ENCODE measurements at regions not wholly inside any gene's neighbourhood (a gene's known extent, or its start where the extent isn't known, plus 50 kb on each side); places are given as distances from the start of the nearest gene placed in this dataset.

DNA sequence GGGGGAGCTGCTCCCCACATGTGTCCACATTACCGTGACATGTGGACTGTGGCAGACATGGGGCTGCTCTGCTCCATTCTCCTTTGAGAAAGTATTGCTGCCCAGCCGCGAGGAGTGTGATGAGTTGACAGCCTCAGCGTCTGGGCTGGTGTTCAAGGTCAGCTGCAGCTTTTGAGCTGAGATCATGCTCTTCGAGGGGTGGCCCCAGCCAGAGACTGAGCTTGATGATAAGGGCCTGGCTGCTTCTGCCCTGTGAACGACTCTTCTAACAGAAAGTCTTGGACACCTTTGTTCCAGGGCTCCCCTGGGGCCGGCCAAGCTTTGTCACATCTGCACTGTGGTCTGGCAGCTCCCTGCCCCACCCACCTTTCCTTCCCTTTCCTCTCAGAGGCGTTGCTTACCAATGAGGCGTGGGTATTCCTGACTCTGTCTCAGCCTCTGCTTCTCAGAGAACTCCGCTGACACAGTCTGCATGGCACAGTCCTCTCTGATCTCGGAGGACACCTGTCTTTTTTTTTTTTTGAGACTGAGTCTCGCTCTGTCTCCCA is 86.6 kb downstream of the CHRD start:
- TF ChIP-seq, protein P1, sequence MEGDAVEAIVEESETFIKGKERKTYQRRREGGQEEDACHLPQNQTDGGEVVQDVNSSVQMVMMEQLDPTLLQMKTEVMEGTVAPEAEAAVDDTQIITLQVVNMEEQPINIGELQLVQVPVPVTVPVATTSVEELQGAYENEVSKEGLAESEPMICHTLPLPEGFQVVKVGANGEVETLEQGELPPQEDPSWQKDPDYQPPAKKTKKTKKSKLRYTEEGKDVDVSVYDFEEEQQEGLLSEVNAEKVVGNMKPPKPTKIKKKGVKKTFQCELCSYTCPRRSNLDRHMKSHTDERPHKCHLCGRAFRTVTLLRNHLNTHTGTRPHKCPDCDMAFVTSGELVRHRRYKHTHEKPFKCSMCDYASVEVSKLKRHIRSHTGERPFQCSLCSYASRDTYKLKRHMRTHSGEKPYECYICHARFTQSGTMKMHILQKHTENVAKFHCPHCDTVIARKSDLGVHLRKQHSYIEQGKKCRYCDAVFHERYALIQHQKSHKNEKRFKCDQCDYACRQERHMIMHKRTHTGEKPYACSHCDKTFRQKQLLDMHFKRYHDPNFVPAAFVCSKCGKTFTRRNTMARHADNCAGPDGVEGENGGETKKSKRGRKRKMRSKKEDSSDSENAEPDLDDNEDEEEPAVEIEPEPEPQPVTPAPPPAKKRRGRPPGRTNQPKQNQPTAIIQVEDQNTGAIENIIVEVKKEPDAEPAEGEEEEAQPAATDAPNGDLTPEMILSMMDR (IDR thresholded peaks at IDR 0.05; ENCODE audit: insufficient read depth in 1 of 2, low read depth in 1 of 2, low read length in 1 of 2, severe bottlenecking in 1 of 2, unreplicated experiment in 1 of 2) = no peak
- Mint-ChIP-seq H3K4me1 (ENCODE audit: low read depth, unreplicated experiment) (no peaks in the 10 kb centered on the region), H3K4me3 (ENCODE audit: unreplicated experiment) (no peak overlapping the region), H3K36me3 (ENCODE audit: insufficient read depth, unreplicated experiment) (no peaks in the 10 kb centered on the region), H3K27me3 (ENCODE audit: insufficient read depth, unreplicated experiment) (no peaks in the 10 kb centered on the region), H3K27ac (ENCODE audit: unreplicated experiment) (no peak overlapping the region), H3K9me3 (ENCODE audit: unreplicated experiment) (no peaks in the 10 kb centered on the region)
- peak in 1 of 2 experiments; percentile 9 for DNase-seq
- intact Hi-C loops (cut with micrococcal nuclease; ENCODE audit: unreplicated experiment) = no loop called here
- Histone ChIP-seq H3K9me3 (no peaks in the 10 kb centered on the region), H3K4me3 (ENCODE audit: low read depth, low read length) (no peak overlapping the region), H3K4me1 (0 out of 2 replicates have a peak, but pooled peaks cover 6% of the 10 kb centered on the region), H3K27me3 (replicated peaks; ENCODE audit: control insufficient read depth, insufficient read depth, low read length) (no peaks in the 10 kb centered on the region), H3K36me3 (ENCODE audit: control insufficient read depth, insufficient read depth, low read length) (no peaks in the 10 kb centered on the region)
- BruUV-seq (replicated peaks) = no TSS peak
- ChIA-PET POLR2A (no interaction called here), CTCF (interaction anchor here (0.6 to 2.9 kb wide), 4 partner anchors 47 to 206 kb away, joined by 3 to 28 read pairs (median 8); no protein-coding TSS in a partner anchor)

DNA sequence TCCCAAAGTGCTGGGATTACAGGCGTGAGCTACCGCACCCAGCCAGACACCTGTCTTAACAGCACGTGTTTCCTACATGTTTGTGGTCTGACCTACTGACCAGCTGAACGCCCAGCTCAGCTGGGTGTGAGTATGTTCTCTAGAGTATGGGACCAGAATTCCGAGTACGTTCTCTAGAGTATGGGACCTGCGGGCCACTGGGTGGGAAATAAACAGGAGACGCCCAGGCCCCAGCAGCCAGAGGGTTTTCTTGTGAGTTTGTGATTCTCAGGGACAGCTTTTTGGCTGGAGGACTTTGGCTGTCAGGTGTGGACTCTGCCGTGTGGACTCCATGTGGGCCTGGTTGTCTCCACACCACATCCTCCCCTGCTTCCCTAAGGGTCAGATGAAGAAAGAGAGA is 87.3 kb downstream of the CHRD start:
- no peaks in the 10 kb centered on the region for H3K36me3 Mint-ChIP-seq (ENCODE audit: insufficient read depth, unreplicated experiment)
- TF ChIP-seq, protein P1 (IDR thresholded peaks at IDR 0.05; ENCODE audit: insufficient read depth in 1 of 2, low read depth in 1 of 2, low read length in 1 of 2, severe bottlenecking in 1 of 2, unreplicated experiment in 1 of 2) = no peak
- H3K27me3 ChIP-seq (replicated peaks; ENCODE audit: control insufficient read depth, insufficient read depth, low read length) = no peaks in the 10 kb centered on the region
- DNase-seq = no peak
- H3K4me1 Mint-ChIP-seq (ENCODE audit: low read depth, unreplicated experiment) = no peaks in the 10 kb centered on the region
- no peaks in the 10 kb centered on the region for H3K36me3 ChIP-seq (ENCODE audit: control insufficient read depth, insufficient read depth, low read length)
- BruUV-seq (replicated peaks) = no TSS peak
- intact Hi-C loops (cut with micrococcal nuclease; ENCODE audit: unreplicated experiment) = no loop called here
- H3K27me3 Mint-ChIP-seq (ENCODE audit: insufficient read depth, unreplicated experiment) = no peaks in the 10 kb centered on the region
- H3K4me1 ChIP-seq = 0 out of 2 replicates have a peak, but pooled peaks cover 6% of the 10 kb centered on the region
- ChIA-PET CTCF (interaction anchor here (1.2 to 2.9 kb wide), 3 partner anchors 47 to 96 kb away, joined by 3 to 28 read pairs (median 11); no protein-coding TSS in a partner anchor), POLR2A (no interaction called here)
- H3K9me3 Mint-ChIP-seq (ENCODE audit: unreplicated experiment) = no peaks in the 10 kb centered on the region
- no peaks in the 10 kb centered on the region for H3K9me3 ChIP-seq
- no peak overlapping the region for H3K4me3 ChIP-seq (ENCODE audit: low read depth, low read length)
- H3K4me3 Mint-ChIP-seq (ENCODE audit: unreplicated experiment) = no peak overlapping the region
- no peak overlapping the region for H3K27ac Mint-ChIP-seq (ENCODE audit: unreplicated experiment)

DNA sequence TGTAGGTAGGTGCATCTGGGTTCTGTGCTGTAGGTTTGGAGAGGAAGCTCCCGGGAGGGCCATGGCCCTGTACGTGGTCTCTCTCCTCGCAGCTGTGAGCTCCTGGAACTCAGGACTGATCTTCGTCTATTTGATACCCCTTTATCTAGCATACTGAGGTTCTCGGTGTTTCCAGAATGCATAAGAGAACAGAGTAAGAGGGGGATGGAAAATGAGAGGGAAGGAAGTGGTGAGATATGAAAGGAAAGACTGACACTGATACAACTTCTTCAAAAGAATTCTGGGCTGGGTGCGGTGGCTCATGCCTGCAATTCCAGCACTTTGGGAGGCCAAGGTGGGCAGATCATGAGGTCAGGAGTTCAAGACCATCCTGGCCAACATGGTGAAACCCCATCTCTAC is 90.7 kb downstream of the CHRD start:
- POLR2A ChIA-PET = no interaction called here

More for the DNA sequence above, 90.7 kb downstream of the CHRD start:
- H3K36me3 ChIP-seq (ENCODE audit: control insufficient read depth, insufficient read depth, low read length) = no peaks in the 10 kb centered on the region
- TF ChIP-seq, protein P1 (IDR thresholded peaks at IDR 0.05; ENCODE audit: insufficient read depth in 1 of 2, low read depth in 1 of 2, low read length in 1 of 2, severe bottlenecking in 1 of 2, unreplicated experiment in 1 of 2) = no peak
- no peaks in the 10 kb centered on the region for H3K4me1 Mint-ChIP-seq (ENCODE audit: low read depth, unreplicated experiment)
- H3K4me3 Mint-ChIP-seq (ENCODE audit: unreplicated experiment) = no peak overlapping the region
- DNase-seq = no peak
- 0 out of 2 replicates have a peak, but pooled peaks cover 6% of the 10 kb centered on the region for H3K4me1 ChIP-seq
- H3K9me3 Mint-ChIP-seq (ENCODE audit: unreplicated experiment) = no peaks in the 10 kb centered on the region
- intact Hi-C loops (cut with micrococcal nuclease; ENCODE audit: unreplicated experiment) = no loop called here
- no peak overlapping the region for H3K4me3 ChIP-seq (ENCODE audit: low read depth, low read length)
- H3K27me3 Mint-ChIP-seq (ENCODE audit: insufficient read depth, unreplicated experiment) = peaks cover 5% of the 10 kb centered on the region
- no TSS peak for BruUV-seq (replicated peaks)
- CTCF ChIA-PET = no interaction called here
- no peaks in the 10 kb centered on the region for H3K36me3 Mint-ChIP-seq (ENCODE audit: insufficient read depth, unreplicated experiment)
- no peak overlapping the region for H3K27ac Mint-ChIP-seq (ENCODE audit: unreplicated experiment)
- no peaks in the 10 kb centered on the region for H3K9me3 ChIP-seq
- no peaks in the 10 kb centered on the region for H3K27me3 ChIP-seq (replicated peaks; ENCODE audit: control insufficient read depth, insufficient read depth, low read length)

Measured in Caco-2 (cell line).